Neural cell (in vitro differentiated cells): ENCODE measurements at regions not wholly inside any gene's neighbourhood (a gene's known extent, or its start where the extent isn't known, plus 50 kb on each side); places are given as distances from the start of the nearest gene placed in this dataset.

Experiments used
- CTCF ChIP-seq: fragments of 450-650 bp; IDR thresholded peaks from 2 replicates; pipeline ENCODE4 v1.5.1; 2014; ENCODE audit warnings: antibody characterized with exemption, mild to moderate bottlenecking, moderate library complexity; ENCODE audit not compliant: poor library complexity, severe bottlenecking
- EP300 ChIP-seq: fragments of 450-650 bp; conservative IDR thresholded peaks from 2 replicates; pipeline ENCODE4 v1.6.1; 2014; ENCODE audit warnings: antibody characterized with exemption, mild to moderate bottlenecking, moderate library complexity; ENCODE audit not compliant: poor library complexity, severe bottlenecking
- MXI1 ChIP-seq: fragments of 450-650 bp; conservative IDR thresholded peaks from 2 replicates; pipeline ENCODE4 v1.6.1; 2014; ENCODE audit warnings: antibody characterized with exemption, mild to moderate bottlenecking; ENCODE audit not compliant: poor library complexity, severe bottlenecking
- REST ChIP-seq: IDR thresholded peaks from 2 replicates; pipeline ENCODE4 v1.6.1; 2012; ENCODE audit warnings: borderline replicate concordance

- TF ChIP-seq CTCF = peak; percentile 91
- no peak for TF ChIP-seq REST
- TF ChIP-seq MXI1 = no peak
- no peak for TF ChIP-seq EP300
Measured at GRCh38 chr3:170811928-170812591, 57.9 kb downstream of the RPL22L1 start.
